ENCODE measurements at regions not wholly inside any gene's neighbourhood (a gene's known extent, or its start where the extent isn't known, plus 50 kb on each side); places are given as distances from the start of the nearest gene placed in this dataset.

GRCh38 chr1:96538883-96539282 is 182.7 kb upstream of the PTBP2 start:
- no peaks in the 10 kb centered on the region for H3K4me1 ChIP-seq (replicated peaks; ENCODE audit: insufficient read depth)
- no peak overlapping the region for H2AFZ ChIP-seq
- intact Hi-C loops (cut with micrococcal nuclease; ENCODE audit: unreplicated experiment): no loop called here
- no TSS peak for BruUV-seq (replicated peaks)
- H3K36me3 ChIP-seq (ENCODE audit: low read depth): no peaks in the 10 kb centered on the region
- no peaks in the 10 kb centered on the region for H3K9me3 ChIP-seq (ENCODE audit: insufficient read depth, low read depth)
- CTCF ChIA-PET: interaction anchor here (0.5 kb wide), 1 partner anchor 252 kb away, joined by 3 read pairs; no protein-coding TSS in a partner anchor
- DNase-seq: no peak
- no peaks in the 10 kb centered on the region for H3K9me2 ChIP-seq (ENCODE audit: insufficient read depth)
- TF ChIP-seq EZH2 (IDR thresholded peaks at IDR 0.05; ENCODE audit: low read depth) (no peak), CTCF (conservative IDR thresholded peaks at IDR 0.05) (no peak)
- no peak overlapping the region for H3K4me3 ChIP-seq
- POLR2A ChIA-PET (ENCODE audit: unreplicated experiment): no interaction called here
- no peak overlapping the region for H3K4me2 ChIP-seq
- no peaks in the 10 kb centered on the region for H3K79me2 ChIP-seq (ENCODE audit: low read depth)
- no peaks in the 10 kb centered on the region for H3K27me3 ChIP-seq (ENCODE audit: insufficient read depth, low read depth)
- no peaks in the 10 kb centered on the region for H3F3A ChIP-seq (ENCODE audit: insufficient read depth, low read depth)
- no peaks in the 10 kb centered on the region for H4K20me1 ChIP-seq (ENCODE audit: insufficient read depth)
- H3K27ac ChIP-seq: no peak overlapping the region

- Histone ChIP-seq H3K9me3 (ENCODE audit: insufficient read depth, low read depth) (no peaks in the 10 kb centered on the region), H2AFZ (no peak overlapping the region), H3K4me3 (no peak overlapping the region), H3K27ac (no peak overlapping the region), H3K9me2 (ENCODE audit: insufficient read depth) (no peaks in the 10 kb centered on the region), H3K4me2 (no peak overlapping the region), H3K27me3 (ENCODE audit: insufficient read depth, low read depth) (no peaks in the 10 kb centered on the region), H3K79me2 (ENCODE audit: low read depth) (no peaks in the 10 kb centered on the region), H4K20me1 (ENCODE audit: insufficient read depth) (no peaks in the 10 kb centered on the region), H3F3A (ENCODE audit: insufficient read depth, low read depth) (no peaks in the 10 kb centered on the region), H3K4me1 (replicated peaks; ENCODE audit: insufficient read depth) (no peaks in the 10 kb centered on the region), H3K36me3 (ENCODE audit: low read depth) (no peaks in the 10 kb centered on the region)
- TF ChIP-seq CTCF (conservative IDR thresholded peaks at IDR 0.05): no peak
- TF ChIP-seq EZH2 (IDR thresholded peaks at IDR 0.05; ENCODE audit: low read depth): no peak
- no TSS peak for BruUV-seq (replicated peaks)
- DNase-seq: no peak
- intact Hi-C loops (cut with micrococcal nuclease; ENCODE audit: unreplicated experiment): no loop called here
- ChIA-PET CTCF (no interaction called here), POLR2A (ENCODE audit: unreplicated experiment) (no interaction called here)
Observed at GRCh38 chr1:96541491-96541890, 180.1 kb upstream of the PTBP2 start.

GRCh38 chr1:96544051-96544830 is 177.3 kb upstream of the PTBP2 start:
- DNase-seq: no peak
- BruUV-seq (replicated peaks): no TSS peak
- Histone ChIP-seq H3K27ac (no peak overlapping the region), H3F3A (ENCODE audit: insufficient read depth, low read depth) (no peaks in the 10 kb centered on the region), H3K4me2 (no peak overlapping the region), H4K20me1 (ENCODE audit: insufficient read depth) (no peaks in the 10 kb centered on the region), H3K4me3 (no peak overlapping the region), H3K4me1 (replicated peaks; ENCODE audit: insufficient read depth) (no peaks in the 10 kb centered on the region), H3K9me2 (ENCODE audit: insufficient read depth) (peaks cover 4% of the 10 kb centered on the region; the same call in 1 of the 2 replicates), H3K79me2 (ENCODE audit: low read depth) (no peaks in the 10 kb centered on the region), H3K27me3 (ENCODE audit: insufficient read depth, low read depth) (no peaks in the 10 kb centered on the region), H3K36me3 (ENCODE audit: low read depth) (no peaks in the 10 kb centered on the region), H2AFZ (no peak overlapping the region), H3K9me3 (ENCODE audit: insufficient read depth, low read depth) (no peaks in the 10 kb centered on the region)
- CTCF ChIA-PET: no interaction called here
- TF ChIP-seq EZH2 (IDR thresholded peaks at IDR 0.05; ENCODE audit: low read depth) (no peak), CTCF (conservative IDR thresholded peaks at IDR 0.05) (no peak)
- POLR2A ChIA-PET (ENCODE audit: unreplicated experiment): no interaction called here
- intact Hi-C loops (cut with micrococcal nuclease; ENCODE audit: unreplicated experiment): no loop called here

All from PC-9 (cell line).